HG03469 (cell line): ENCODE measurements at regions not wholly inside any gene's neighbourhood (a gene's known extent, or its start where the extent isn't known, plus 50 kb on each side); places are given as distances from the start of the nearest gene placed in this dataset.
"Not testable (repeated sequence)": the region's sequence is repeated elsewhere in the genome, so short reads cannot be mapped to it uniquely, and the experiment has no call there.

ENCODE experiments used
- ATAC-seq: cut with Tn5 transposase; IDR thresholded peaks from one replicate; pipeline ENCODE4 v1.9.1; 2021; ENCODE audit warnings: mild to moderate bottlenecking, moderate library complexity, moderate number of reproducible peaks; ENCODE audit not compliant: unreplicated experiment

DNA sequence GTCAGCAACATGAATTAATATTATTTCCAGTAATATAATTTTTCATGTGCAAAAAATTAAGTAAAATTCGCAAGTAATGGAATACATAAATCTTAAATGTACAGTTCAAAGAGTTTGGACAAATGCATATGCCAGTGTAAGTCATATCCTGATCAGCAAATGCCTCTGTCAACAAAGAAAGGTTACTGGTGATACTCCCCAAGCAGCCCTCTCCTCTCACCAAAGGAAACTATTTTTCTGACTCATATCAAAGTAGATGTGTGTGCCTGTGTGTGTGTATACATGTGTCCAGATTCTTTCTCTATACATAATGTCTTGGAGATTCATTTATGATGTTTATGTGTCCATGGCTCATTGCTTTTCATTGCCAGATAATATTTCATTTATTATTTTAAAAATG, 1035.0 kb downstream of the SLC16A7 start:
- ATAC-seq: no peak

DNA sequence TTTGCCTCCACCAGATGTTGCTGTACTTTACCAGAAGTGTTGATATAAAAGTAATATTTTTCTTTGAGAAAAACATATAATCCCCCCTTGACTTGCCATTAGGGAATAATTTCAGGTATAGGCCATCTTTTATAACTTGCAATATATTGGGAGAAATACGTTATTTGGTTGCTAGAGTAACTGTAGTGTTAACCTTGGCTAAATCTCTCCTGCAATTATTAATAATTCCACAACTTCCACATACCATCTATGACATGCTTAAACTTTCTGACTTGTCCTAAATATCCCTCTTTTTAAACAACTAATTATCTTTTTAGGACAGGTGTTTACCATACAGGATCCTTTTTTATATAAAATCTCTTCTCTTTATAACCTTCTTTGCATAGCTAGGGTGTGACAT, 1048.2 kb downstream of the SLC16A7 start:
- ATAC-seq: no peak

DNA sequence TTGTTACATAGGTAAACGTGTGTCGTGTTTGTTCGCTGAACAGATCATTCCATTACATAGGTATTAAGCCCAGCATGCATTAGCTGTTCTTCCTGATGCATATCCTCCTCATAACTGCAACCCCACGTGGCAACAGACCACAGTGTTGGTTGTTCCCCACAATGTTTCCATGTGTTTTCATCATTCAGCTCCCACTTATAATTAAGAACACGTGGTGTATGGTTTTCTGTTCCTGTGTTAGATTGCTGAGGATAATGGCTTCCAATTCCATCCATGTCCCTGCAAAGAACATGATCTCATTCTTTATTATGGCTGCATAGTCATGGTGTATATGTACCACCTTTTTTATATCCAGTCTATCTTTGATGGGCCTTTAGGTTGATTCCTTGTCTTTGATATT, 1071.1 kb downstream of the SLC16A7 start:
- no peak for ATAC-seq

DNA sequence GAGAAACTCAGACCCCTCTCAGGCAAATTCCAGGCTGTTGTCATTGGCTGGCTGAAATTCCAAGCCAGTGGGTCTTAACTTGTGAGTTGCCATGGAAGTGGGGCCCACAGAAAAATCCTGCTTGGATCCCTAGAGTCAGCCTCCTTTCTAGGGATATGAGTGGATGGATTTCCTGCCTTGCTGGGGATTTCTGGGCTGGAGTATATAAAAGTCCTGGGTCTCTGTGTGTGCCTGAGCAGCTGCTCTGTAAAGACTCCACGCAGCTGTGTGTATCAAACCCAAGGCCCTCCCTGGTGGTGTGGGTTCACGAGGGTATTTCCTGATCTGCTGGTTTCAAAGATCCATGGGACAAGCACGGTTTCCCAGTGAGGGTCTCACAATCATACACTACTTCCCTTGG, 1077.1 kb downstream of the SLC16A7 start:
- no peak for ATAC-seq

DNA sequence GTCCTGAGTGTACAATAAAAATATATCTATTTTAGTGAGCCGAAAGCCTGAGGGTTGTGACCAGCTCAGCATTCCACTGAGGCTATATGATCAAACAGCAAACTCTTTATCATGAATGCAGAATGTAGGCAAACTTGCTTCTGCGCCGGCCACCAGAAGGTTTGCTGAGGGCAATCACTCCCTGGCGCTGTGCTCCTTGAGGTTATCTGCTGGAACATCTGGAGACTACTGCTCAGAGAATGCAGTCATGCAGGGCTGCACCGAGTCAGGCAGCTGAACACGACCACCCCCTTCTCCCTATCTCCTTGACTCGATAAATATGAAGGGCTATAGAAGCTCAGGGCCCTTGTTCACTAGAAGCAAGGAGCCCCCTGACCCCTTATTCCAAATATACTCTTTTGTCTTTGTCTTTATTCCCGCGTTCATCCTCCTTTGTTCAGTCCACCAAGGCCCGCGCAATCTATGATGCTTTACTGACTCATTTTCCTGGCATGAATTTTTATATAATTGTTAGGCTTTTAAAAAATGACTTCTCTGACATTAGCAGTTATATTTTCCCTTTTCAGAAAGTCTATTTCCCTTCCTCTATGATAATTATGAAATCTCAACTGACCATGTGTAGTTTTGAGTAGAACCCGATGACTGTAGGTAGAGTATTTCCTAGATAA, 1089.3 kb downstream of the SLC16A7 start:
- no peak for ATAC-seq

DNA sequence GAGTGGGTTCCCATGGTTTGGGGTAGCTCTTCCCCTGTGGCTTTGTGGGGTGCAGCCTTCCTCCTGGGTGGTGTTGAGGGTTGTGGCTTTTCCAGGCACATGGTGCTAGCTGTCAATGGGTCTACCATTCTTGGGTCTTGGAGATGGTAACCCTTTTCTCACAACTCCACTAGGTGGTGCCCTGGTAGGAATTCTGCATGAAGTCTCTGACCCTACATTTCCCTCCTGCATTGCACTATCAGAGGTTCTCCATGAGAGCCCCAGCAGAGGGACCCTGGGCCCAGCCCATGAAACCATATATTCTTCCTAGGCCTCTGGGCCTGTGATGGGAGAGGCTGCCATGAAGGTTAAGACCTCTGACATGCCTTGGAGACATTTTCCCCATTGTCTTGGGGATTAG, 1093.3 kb downstream of the SLC16A7 start:
- ATAC-seq: no peak

DNA sequence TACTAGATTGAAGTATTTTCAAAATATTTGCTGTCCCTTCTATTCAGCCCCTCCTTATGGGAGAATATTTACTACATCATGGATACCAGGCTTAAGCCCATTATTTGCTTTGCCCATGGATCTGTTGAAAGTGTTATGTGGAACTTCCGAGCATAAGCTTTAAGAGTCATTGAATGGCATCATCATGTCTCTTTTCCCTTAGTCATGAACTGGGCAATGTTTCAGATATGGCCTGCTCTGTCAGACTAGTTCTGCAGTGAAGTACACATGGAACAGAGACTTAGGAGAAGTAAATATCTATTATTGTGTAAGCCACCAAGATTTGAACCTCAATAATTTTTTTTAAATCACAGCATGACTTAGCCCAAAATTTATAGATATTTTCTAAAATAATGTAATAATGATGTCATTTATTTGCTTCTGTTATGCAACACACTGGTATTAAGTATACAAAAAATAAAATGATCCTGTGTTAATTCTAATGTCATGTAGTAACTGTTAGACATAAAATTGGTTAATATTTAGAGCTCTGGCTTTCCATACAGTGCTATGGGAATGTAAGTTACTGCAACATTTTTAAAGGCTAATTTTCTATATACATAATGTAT, 1097.3 kb downstream of the SLC16A7 start:
- no peak for ATAC-seq

DNA sequence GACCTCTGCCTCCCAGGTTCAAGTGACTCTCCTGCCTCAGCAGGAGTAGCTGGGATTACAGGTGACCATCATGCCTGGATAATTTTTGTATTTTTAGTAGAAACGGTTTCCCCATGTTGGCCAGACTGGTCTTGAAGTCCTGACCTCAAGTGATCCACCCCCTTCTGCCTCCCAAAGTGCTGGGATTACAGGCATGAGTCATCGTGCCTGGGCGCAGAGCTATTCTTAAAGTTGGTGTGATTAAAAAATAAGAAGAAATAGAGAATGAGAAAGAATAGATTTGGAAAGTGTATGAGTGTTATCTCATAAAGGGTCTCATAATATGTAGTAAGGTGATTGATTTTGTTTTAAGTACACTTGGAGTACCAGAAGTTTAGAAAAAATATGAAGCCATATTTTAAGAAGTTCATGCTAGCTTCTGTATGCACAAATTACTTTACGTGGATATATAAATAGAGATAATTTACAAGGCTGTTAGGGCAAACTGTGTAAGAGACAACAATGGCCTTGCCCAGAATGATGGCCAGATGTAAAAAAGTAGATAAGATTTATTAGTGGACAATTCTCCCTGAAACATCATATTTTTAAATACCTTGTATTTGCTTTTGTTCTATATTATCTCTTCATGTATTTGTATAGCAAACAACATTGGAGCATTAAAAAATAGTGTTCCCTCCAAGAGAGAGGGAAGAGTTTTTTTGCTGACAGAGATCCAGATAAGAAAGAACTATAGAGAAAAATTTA, 1108.5 kb downstream of the SLC16A7 start:
- no peak for ATAC-seq

DNA sequence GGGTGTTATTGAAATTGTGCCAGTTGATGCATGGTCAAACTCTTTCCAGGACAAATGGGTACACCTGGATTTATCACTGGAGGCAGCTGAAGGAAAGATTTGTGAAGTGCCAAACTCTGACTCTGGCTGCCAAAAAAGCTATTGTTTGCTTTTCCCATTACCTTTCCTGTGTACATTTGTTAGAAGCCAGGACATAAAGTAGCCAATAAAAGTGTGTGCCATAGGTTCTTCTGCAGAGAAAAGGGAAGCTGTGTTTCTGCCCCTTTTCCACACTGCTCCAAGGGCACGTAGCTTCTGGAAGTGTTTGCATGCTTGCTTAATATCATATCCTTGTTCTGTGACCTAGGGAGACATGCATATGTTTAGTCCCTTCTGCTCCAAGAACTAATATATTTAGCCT, 1114.4 kb downstream of the SLC16A7 start:
- ATAC-seq: no peak

DNA sequence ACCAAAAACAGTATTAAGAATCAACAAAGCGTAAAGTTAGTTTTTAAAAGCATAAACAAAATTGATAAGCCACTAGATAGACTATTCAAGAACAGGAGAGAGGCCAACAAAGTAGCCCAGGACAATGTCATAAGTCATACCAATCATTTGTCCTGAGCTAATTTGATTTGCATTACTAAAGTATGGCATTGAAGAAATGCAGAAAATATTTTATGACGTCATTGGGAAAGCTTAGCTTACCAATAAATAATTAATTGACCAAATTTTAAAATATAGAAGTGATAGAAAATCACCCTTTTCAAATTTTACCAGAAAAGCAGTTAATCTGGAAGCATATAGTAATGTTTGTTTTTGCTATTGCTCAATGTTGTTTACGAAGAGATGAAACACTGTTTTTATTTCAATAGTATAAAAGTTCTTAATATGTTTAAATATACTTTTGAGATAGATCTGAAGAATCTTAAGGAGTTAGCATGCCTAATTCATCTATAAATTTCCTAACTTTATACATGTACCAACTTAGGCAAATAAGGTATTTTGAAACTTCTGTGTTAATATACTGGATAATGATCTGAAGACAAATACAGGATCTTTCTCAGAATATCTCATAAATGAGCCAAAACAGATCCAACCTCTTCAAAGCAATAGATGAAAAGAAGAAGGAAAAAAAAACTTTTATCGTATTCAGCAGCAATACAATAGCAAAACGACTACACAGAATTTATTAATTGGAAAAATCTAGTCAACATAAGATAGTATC, 1118.5 kb downstream of the SLC16A7 start:
- no peak for ATAC-seq

DNA sequence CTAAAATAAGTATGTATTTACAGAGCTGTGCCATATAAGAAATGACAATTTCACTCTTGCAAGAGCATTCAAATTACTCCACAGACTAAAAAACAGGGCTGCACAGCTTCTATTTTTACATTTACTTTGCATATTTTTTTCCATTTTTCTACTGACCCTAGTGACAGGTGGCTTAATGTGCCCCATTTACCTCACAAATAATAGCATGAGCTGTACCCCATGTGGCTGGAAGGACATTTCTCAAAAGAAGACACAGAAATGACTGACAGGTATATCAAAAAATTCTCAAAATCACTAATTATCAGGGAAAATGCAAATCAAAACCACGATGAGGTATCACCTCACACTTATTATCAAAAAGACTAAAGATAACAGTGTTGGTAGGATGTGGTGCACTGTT, 1128.6 kb downstream of the SLC16A7 start:
- ATAC-seq: no peak

DNA sequence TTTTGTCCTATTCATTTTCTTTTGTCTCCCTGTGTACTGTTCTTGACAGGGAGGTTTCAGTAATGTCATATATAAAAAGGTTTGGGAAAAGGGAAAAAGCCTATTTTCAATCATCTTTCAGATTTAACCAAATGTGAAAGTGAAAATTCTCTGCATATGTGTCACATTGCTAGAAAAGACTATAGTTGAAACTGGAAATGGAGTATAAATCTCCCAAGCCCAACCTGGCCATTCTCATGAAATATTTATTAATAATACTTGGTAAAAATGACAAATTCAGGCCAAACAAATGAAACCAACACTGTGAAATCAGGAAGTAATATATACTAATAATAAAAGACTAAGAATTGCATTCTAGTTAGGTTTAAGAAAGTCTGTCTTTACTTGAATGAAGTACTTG, 1129.2 kb downstream of the SLC16A7 start:
- no peak for ATAC-seq

DNA sequence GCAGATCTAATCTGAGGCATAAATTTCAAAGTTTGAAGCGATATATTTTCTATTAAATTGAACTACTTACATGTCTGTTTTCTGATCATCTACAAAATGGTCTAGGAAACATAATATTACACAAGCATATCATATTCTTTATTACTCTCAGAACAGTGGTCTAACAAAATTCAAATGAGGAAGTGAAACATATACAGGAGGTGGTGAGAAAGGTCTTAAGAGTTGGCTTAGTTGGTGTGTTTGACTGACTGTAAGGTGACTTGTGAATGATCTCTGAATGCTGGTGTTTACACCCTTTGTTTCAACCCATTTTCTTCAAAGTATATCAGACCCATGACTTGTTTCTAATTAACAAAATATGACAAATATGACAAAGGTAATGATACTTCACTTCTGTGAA, 1156.8 kb downstream of the SLC16A7 start:
- peak; percentile 79 for ATAC-seq

DNA sequence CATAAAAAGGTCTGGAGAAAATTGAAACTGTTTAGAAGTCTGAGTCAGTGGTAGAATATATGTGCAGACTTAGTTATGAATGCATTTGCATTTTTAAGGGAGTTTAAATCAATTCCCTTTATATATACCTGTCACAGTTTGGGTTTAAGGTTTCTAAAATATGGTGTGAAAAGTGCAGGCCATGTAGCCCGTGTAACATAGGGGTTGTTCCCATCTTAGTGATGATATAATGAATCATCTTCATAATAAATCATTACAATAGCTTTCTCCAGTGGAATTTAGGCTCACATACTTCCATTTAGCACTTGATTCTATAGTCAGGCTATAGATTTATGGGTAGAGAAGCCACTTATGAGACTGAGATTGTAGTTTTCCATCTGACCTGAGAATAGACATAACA, 1162.4 kb downstream of the SLC16A7 start:
- ATAC-seq: no peak

DNA sequence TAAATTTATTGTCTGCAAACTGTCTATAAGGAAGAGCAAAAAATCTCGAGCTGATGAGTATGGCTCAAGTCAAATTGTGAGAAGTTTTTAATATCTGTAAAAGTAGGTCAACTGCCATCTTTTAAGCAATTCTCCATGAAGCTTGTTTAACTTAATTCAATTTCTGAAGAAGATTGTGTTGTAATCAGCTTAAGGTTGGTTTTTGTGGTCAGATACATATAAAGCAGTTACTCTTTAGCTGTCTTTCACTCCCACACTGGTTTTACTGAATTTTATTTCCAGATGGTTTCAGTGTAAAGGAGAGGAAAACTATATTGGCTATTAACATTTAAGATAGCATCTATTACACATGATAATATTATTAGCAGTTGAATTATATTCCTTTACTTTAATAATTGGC, 1165.1 kb downstream of the SLC16A7 start:
- no peak for ATAC-seq

DNA sequence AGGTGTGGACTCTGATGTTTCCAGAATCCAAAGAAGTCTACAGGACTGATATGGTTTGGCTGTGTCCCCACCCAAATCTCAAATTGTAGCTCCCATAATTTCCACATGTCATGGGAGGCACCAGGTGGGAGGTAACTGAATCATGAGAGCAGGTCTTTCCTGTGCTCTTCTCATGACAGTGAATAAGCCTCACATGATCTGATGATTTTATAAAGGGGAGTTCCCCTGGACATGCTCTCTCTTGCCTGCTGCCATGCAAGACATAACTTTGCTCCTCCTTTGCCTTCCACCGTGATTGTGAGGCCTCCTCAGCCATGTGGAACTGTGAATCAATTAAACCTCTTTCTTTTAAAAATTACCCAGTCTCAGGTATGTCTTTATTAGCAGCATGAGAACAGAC, 1205.3 kb downstream of the SLC16A7 start:
- ATAC-seq: not testable (repeated sequence)

DNA sequence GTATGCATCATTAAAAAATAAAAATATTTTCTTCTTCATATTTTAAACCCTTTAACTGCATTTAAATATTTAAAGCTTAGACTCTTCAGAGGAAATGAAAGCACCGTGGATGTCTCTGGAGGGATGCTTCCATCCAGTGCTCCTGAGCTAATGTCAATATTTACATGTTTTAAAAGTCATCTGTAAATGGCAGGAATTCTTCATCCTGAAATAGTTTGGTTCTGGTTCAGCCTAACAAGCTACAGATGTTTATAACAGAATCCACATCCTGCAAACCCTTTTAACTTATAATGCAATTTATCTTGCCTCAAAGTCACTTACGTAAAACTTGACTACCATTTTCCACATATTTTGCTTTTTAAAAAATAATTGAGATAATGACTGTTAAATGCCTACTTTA, 1207.3 kb downstream of the SLC16A7 start:
- ATAC-seq: no peak

DNA sequence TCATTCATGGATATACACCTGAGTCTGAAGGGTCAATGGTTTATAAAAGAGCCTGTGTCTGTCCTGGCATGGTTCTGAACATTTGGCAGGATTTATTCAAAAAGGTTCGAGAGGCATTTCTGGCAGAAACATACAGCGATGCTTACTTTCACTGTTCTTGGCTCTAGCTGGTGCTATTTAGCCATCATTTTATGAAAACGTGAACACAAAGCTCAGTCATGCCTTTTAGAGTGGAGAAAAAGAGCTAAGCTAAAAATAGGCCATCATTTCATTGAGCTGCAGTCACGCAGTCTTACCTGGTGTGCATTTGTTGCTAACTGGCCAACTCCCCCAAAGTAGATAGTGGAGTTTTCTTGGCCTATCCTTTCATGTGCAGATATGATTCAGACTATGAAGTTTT, 1209.5 kb downstream of the SLC16A7 start:
- ATAC-seq: no peak

DNA sequence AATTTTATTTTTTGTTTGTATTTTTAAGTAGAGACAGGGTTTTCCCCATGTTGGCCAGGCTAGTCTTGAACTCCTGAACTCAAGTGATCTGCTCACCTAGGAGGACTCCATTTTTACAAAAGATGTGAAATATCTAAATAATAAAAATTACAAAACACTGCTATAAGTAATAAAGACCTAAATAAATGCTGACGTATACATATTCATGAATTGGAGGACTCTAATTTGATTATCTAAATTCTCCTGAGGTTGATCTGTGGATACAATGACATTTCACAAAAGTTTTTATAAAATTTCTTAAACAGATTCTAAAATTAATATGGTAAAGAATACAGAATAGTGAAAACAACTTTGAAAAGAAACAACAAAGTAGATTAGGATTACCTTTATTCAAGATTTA, 1224.0 kb downstream of the SLC16A7 start:
- no peak for ATAC-seq

DNA sequence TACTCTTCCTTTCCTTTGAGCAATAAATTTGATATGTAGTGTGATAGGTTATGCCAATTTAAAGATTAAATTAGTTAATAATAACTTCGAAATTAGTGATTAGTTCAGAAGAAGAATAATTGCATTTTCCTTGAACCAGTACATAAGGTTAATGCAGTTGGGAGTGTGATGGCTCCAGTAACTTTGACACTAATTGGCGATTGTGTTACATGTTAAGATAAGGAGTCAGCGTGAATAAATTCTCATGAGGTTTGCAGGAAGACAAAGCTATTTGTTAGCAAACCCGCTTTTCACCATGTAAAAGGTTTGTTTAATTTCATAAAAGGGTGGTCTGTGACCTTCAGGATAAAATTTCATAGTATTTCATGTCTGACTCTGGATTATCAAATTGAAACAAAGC, 1226.8 kb downstream of the SLC16A7 start:
- no peak for ATAC-seq

DNA sequence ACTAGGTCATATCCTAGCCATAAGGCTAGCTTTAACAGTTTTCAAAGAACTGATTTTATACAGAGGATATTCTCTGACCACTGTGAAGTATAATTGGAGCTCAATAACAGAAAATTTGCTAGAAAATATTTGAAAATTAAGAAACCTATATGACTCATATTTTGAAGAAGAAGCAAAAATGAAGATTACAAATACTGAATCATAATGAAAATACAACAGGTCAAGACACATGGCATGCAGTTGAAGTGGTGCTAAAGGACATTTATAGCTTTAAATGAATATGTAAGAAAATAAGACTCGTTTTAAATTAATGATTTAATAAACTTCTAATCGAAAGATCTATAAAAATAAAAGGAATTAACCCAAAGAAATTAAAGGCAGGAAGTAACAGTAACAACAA, 1234.6 kb downstream of the SLC16A7 start:
- ATAC-seq: no peak

DNA sequence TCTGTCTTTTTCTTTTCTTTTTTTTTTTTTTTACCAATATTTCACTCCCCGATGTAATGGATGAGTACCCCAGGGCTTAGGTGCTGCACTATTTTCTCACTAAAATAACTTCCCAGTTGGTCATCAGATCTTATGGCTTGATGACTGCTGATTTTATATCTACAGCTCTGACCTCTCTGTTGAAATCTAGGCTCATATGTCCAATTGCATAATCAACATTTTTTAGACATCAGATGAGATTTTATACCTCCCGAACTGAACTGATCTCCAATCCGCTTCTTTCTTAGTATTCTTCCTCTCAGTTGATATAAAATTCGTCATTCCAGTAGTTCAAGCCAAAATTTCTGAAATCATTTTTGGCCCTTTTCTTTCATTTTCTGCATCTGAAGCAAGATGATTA, 1236.5 kb downstream of the SLC16A7 start:
- no peak for ATAC-seq
